Kidney (tissue), 13 donors: ENCODE measurements at regions not wholly inside any gene's neighbourhood (a gene's known extent, or its start where the extent isn't known, plus 50 kb on each side); places are given as distances from the start of the nearest gene placed in this dataset.

Experiments used
- DNase-seq, 5 donors: peaks; one replicate each; pipeline ENCODE4 v3.0.0-alpha.2; 2013 to 2020
- FAIRE-seq: peaks from 2 replicates; lab custom pipeline; 2012; peaks lifted over from hg19 to GRCh38; lab: Jason Lieb, UNC
- H3K27ac ChIP-seq, 2 donors: one replicate each; pipeline ENCODE4 v1.7.0; 2013; ENCODE audit warnings: low read depth in 2 of 2, low read length in 2 of 2, inconsistent platforms in 1 of 2
- H3K27me3 ChIP-seq: one replicate; pipeline ENCODE4 v1.7.1; 2013; ENCODE audit warnings: low read length, inconsistent platforms; ENCODE audit not compliant: control insufficient read depth, insufficient read depth
- H3K36me3 ChIP-seq, 3 donors: one replicate each; pipeline versions ENCODE4 v1.7.0 to v1.7.1; 2013; ENCODE audit warnings: low read length in 3 of 3, control low read depth in 1 of 3, inconsistent platforms in 1 of 3; ENCODE audit not compliant: insufficient read depth in 3 of 3, control insufficient read depth in 2 of 3
- H3K4me1 ChIP-seq, 3 donors: one replicate each; pipeline versions ENCODE4 v1.7.0 to v1.7.1; 2013; ENCODE audit warnings: low read length in 3 of 3, inconsistent platforms in 1 of 3, low read depth in 1 of 3; ENCODE audit not compliant: control insufficient read depth in 2 of 3, insufficient read depth in 2 of 3
- H3K4me3 ChIP-seq, 3 donors: one replicate each; pipeline versions ENCODE4 v1.7.0 to v1.8.1; 2013; ENCODE audit warnings: low read length in 3 of 3, control low read depth in 1 of 3, inconsistent platforms in 1 of 3
- H3K9ac ChIP-seq, 3 donors: one replicate each; pipeline versions ENCODE4 v1.7.0 to v1.7.1; 2013; ENCODE audit warnings: low read length in 3 of 3, control low read depth in 1 of 3, inconsistent platforms in 1 of 3
- H3K9me3 ChIP-seq, 3 donors: one replicate each; pipeline versions ENCODE4 v1.7.0 to v1.7.1; 2013; ENCODE audit warnings: low read length in 3 of 3, control low read depth in 1 of 3, inconsistent platforms in 1 of 3; ENCODE audit not compliant: control insufficient read depth in 2 of 3, insufficient read depth in 1 of 3
- intact Hi-C: fragments of 100-400 bp; cut with DNase I; formaldehyde crosslinking; loops from one replicate; pipeline ENCODE4 v1.11.1; 2022
- TF ChIP-seq, protein P1 (sequence below): IDR thresholded peaks from 3 replicates; pipeline ENCODE4 v1.5.1; 2012; ENCODE audit warnings: mild to moderate bottlenecking, moderate library complexity, borderline replicate concordance; ENCODE audit not compliant: insufficient read depth; ENCODE audit errors: extremely low read depth
- donor health status: control.
- donor health status: control.
- donor health status: control.
- donor health status: control.
- donor health status: control.
- donor health status: DM: yes; HTN: yes; CAD: no.
- donor health status: Normal renal cell carcinoma (clear cell type).

- H3K4me3 ChIP-seq = no peak overlapping the region
- FAIRE-seq = no peak
- H3K27ac ChIP-seq = no peak overlapping the region
- intact Hi-C loops = no loop called here
- TF ChIP-seq, protein P1, sequence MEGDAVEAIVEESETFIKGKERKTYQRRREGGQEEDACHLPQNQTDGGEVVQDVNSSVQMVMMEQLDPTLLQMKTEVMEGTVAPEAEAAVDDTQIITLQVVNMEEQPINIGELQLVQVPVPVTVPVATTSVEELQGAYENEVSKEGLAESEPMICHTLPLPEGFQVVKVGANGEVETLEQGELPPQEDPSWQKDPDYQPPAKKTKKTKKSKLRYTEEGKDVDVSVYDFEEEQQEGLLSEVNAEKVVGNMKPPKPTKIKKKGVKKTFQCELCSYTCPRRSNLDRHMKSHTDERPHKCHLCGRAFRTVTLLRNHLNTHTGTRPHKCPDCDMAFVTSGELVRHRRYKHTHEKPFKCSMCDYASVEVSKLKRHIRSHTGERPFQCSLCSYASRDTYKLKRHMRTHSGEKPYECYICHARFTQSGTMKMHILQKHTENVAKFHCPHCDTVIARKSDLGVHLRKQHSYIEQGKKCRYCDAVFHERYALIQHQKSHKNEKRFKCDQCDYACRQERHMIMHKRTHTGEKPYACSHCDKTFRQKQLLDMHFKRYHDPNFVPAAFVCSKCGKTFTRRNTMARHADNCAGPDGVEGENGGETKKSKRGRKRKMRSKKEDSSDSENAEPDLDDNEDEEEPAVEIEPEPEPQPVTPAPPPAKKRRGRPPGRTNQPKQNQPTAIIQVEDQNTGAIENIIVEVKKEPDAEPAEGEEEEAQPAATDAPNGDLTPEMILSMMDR = no peak
- no peaks in the 10 kb centered on the region for H3K4me1 ChIP-seq
- H3K36me3 ChIP-seq = no peaks in the 10 kb centered on the region
- H3K9ac ChIP-seq = no peak overlapping the region
- H3K9me3 ChIP-seq = no peaks in the 10 kb centered on the region
- no peak for DNase-seq
- H3K27me3 ChIP-seq = no peaks in the 10 kb centered on the region
Measured at GRCh38 chr14:55950135-55950534, 168.1 kb upstream of the PELI2 start.

DNA sequence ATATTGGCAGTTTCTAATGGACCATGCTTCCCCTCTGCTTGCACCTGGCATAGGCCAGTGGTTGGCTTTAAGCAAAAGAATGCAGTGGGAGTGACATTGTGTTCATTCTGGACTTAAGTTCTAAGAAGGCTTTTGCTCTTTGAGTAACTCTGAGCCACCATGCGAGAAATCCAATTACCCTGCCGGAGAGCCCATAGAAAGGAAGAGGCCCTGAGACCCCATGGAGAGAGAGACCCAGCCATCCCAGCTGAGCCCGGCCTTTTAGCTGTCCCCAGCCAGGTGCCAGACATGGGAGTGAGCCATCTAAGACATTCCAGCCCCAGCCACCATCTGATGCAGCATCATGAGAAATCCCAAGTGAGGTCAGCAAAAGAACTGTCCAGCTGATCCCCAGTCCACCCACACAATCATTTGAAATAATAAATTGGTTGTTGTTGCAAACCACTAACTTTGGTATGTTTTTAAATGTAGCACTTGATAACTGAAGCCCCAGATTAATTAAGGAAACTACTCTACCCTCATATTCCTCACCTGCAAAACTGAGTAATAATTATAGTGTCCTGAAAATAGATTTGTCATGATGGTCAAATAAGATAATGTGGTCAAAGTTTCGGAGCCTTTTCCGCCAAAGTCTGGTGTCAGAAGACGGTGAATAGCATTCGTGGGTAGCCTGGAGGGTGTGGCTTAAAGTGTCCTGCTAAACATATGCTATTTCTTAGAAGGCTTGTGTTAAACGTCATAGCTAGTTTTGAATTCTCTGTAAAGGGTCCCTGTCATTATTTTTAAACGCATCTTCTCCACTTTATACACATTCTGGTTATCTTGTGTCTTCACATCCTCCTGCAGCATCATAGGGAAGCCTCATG lies 166.6 kb upstream of the PELI2 start:
- Histone ChIP-seq H3K9me3 (no peaks in the 10 kb centered on the region), H3K27ac (no peak overlapping the region), H3K9ac (no peak overlapping the region), H3K4me1 (no peaks in the 10 kb centered on the region), H3K36me3 (no peaks in the 10 kb centered on the region), H3K4me3 (no peak overlapping the region), H3K27me3 (no peaks in the 10 kb centered on the region)
- peak in 2 of 5 donors; percentile 35 to 67 for DNase-seq
- TF ChIP-seq, protein P1 = no peak
- intact Hi-C loops = no loop called here
- FAIRE-seq = no peak

DNA sequence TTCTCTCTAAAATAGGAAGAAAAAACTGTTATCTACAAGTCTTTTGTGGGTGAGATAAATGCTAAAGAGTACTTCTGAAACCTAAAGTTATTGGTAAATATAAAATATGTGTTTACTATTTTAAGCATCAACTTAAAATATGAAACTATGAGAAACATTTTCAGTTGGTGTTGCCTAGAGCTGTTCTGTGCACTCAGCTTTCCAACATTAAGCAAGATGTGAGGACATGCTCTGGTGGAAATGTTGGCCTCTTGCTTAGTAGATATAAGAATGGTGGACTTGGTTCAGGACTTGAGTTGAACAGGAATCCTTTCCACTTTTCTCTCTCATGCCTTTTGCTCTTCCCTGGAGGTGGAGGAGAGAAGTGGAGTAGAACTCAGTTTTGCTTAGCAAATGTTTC lies 164.1 kb upstream of the PELI2 start:
- H3K9me3 ChIP-seq = no peaks in the 10 kb centered on the region
- H3K4me3 ChIP-seq = no peak overlapping the region
- FAIRE-seq (no peak), DNase-seq (no peak)
- no peaks in the 10 kb centered on the region for H3K27me3 ChIP-seq
- intact Hi-C loops = no loop called here
- TF ChIP-seq, protein P1 = no peak
- H3K27ac ChIP-seq = no peak overlapping the region
- H3K9ac ChIP-seq = no peak overlapping the region
- no peaks in the 10 kb centered on the region for H3K4me1 ChIP-seq
- no peaks in the 10 kb centered on the region for H3K36me3 ChIP-seq
